ENCODE measurements at regions not wholly inside any gene's neighbourhood (a gene's known extent, or its start where the extent isn't known, plus 50 kb on each side); places are given as distances from the start of the nearest gene placed in this dataset.

DNA sequence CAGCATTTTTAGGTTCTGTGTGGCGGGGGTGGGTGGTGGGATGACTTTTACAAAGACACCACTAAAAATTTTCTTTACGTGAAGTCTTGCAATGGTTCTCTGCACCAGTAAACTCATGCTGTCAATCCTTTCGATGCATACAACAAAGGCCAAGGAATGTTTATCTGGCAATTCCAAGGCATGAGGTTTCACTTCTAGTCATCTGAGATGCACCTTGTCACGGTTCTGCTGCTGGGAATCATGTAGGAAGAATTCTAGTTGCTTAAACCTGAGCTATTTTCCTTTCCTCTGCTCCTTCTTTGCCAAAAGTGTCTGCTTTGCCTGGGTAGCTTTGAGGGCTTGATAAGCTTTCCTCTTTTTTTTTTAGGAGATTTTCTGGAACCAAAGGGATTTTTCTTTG, 1204.5 kb upstream of the SEMA6A start:
- TF ChIP-seq CTCF (IDR thresholded peaks at IDR 0.05; ENCODE audit: low read depth, low read length) (no peak), EZH2phosphoT487 (IDR thresholded peaks at IDR 0.05; ENCODE audit: low read depth) (no peak)

Data from OCI-LY3 (cell line).